ENCODE measurements at regions not wholly inside any gene's neighbourhood (a gene's known extent, or its start where the extent isn't known, plus 50 kb on each side); places are given as distances from the start of the nearest gene placed in this dataset.

DNA sequence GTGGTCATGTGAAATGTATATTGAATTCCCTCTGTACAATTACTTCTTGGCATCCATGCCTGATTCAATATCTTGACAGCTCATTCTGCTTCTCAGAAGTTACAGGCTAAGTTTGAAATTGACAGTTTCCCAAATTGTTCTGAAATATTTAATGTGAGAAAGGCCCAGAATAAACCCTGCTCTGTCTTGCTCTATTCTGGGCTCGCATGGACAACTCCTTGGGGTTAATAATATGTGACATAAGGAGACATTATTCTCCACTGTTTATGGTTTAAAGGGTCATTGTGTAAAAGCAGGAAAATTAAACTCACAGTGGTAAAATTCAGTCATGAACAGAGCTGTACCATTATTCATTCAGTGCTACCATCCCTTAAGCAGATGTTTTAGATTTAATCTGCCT lies 160.7 kb upstream of the CNTNAP5 start:
- TF ChIP-seq, protein P1, sequence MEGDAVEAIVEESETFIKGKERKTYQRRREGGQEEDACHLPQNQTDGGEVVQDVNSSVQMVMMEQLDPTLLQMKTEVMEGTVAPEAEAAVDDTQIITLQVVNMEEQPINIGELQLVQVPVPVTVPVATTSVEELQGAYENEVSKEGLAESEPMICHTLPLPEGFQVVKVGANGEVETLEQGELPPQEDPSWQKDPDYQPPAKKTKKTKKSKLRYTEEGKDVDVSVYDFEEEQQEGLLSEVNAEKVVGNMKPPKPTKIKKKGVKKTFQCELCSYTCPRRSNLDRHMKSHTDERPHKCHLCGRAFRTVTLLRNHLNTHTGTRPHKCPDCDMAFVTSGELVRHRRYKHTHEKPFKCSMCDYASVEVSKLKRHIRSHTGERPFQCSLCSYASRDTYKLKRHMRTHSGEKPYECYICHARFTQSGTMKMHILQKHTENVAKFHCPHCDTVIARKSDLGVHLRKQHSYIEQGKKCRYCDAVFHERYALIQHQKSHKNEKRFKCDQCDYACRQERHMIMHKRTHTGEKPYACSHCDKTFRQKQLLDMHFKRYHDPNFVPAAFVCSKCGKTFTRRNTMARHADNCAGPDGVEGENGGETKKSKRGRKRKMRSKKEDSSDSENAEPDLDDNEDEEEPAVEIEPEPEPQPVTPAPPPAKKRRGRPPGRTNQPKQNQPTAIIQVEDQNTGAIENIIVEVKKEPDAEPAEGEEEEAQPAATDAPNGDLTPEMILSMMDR (IDR thresholded peaks at IDR 0.05; ENCODE audit: low read length) = no peak
- TF ChIP-seq EZH2 (optimal IDR thresholded peaks at IDR 0.05; ENCODE audit: low read depth, low read length) = no peak
